GM19035 (cell line): ENCODE measurements at regions not wholly inside any gene's neighbourhood (a gene's known extent, or its start where the extent isn't known, plus 50 kb on each side); places are given as distances from the start of the nearest gene placed in this dataset.
"Not testable (repeated sequence)": the region's sequence is repeated elsewhere in the genome, so short reads cannot be mapped to it uniquely, and the experiment has no call there.

ENCODE experiments used
- ATAC-seq: cut with Tn5 transposase; IDR thresholded peaks from one replicate; pipeline ENCODE4 v1.9.1; 2021; ENCODE audit not compliant: unreplicated experiment

- not testable (repeated sequence) for ATAC-seq
These were observed 200.3 kb upstream of the FKBP1C start for GRCh38 chr6:63010962-63011361.

GRCh38 chr6:63014290-63014689 lies 197.0 kb upstream of the FKBP1C start:
- ATAC-seq = no peak

- no peak for ATAC-seq
These were observed 188.6 kb upstream of the FKBP1C start for GRCh38 chr6:63022631-63023030.

GRCh38 chr6:63023726-63024125 lies 187.5 kb upstream of the FKBP1C start:
- ATAC-seq = no peak

DNA sequence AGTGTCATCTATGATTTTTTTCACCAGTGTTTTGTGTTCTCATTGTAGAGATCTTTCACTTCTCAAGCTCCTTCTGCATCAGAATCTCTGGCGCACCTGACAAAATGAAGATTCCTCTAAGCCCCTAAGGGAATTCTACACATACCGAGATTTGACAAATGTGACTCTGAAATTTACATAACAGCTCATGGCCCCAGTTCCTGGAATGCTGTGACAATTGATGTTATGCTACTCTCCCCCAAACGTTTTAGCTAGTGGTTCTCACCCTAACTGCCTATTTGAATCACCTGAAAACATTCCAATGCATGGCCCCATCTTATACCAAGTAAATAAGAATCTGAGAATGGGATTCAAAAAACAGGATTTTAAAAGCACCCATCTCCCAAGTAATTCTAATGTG lies 162.1 kb upstream of the FKBP1C start:
- ATAC-seq = no peak

GRCh38 chr6:63053206-63053605 lies 158.1 kb upstream of the FKBP1C start:
- ATAC-seq = not testable (repeated sequence)

GRCh38 chr6:63058601-63059000 lies 152.7 kb upstream of the FKBP1C start:
- ATAC-seq = no peak

- ATAC-seq = no peak
These were observed 147.5 kb upstream of the FKBP1C start for GRCh38 chr6:63063631-63064271.

- peak; percentile 72 for ATAC-seq
These were observed 145.1 kb upstream of the FKBP1C start for GRCh38 chr6:63066055-63066704.

DNA sequence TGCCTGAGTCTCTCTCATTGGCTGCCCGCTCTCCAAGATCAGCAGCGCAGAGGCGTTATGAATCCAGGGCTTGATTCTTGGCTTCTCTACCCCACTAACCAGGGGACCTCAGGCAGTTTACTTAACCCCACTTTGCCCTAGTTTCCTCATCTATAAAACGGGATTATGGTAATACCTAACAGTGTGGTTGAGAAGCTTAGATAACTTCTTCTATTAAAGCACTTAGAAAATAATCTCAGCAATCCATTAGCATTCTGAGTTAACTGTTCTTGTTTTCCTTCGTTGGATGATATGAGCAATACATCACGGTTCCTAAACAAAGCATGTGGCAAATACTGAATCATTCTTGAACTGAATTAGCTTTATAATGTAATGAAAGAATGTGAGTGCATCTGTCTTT lies 116.3 kb upstream of the FKBP1C start:
- no peak for ATAC-seq

DNA sequence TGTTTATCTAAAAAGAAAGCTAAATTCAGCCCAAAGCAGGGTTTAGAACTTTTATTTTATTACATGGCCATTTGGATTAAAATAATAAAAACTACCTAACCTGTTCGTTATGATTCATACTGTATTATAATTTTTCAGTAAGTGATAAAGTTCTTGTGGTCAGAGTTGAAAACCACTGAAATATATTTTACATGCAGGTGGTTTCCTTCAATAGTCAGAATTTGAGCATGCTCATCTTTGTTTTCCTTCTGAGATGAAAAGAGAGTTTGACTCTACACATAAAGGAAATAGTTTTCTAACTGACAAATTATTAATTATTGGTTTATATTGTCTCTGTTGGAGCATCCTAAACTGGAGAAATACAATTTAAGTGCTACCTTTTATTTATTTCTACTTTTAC lies 114.0 kb upstream of the FKBP1C start:
- ATAC-seq = peak; percentile 71

DNA sequence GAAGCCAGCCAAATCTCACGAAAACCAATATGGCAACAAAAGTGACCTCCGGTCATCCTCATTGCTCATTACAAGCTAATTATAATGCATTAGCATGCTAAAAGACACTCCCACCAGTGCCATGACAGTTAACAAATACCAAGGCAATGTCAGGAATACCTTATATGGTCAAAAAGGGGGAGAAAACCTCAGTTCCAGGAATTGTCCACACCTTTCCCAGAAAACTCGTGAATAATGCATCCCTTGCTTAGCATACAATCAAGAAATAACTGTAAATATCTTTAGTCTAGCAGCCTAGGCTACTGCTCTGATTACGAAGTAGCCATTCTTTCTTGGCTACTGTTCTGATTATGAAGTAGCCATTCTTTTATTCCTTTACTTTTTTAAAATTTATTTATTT lies 112.5 kb upstream of the FKBP1C start:
- ATAC-seq = no peak

DNA sequence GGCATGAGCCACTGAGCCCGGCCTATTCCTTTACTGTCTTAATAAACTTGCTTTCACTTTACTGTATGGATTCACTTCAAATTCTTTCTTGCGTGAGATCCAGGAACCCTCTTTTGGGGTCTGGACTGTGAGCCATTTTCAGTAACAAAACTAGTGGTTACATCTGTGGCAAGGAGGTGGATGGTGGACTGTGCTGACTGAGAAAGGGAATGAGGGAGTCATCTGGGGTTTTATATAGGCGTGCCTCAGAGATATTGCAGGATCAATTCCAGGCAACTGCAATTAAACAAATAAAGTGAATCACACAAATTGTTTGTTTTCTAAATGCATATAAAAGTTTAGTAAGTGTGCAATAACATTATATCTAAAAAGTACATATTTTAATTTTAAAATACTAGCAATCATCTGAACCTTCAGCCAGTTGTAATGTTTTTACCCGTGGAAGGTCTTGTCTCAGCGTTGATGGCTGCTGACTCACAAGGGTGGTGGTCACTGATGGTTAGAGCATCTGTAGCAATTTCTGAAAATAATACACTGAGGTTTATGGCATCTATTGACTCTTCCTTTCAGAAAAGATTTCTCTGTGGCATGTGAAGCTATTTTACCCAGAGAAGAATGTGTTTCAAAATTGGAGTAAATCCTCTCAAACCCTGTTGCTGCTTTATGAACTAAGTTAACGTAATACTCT lies 111.4 kb upstream of the FKBP1C start:
- ATAC-seq = no peak

GRCh38 chr6:63114610-63115211 lies 96.6 kb upstream of the FKBP1C start:
- no peak for ATAC-seq

GRCh38 chr6:63121166-63121565 lies 90.1 kb upstream of the FKBP1C start:
- ATAC-seq = no peak

DNA sequence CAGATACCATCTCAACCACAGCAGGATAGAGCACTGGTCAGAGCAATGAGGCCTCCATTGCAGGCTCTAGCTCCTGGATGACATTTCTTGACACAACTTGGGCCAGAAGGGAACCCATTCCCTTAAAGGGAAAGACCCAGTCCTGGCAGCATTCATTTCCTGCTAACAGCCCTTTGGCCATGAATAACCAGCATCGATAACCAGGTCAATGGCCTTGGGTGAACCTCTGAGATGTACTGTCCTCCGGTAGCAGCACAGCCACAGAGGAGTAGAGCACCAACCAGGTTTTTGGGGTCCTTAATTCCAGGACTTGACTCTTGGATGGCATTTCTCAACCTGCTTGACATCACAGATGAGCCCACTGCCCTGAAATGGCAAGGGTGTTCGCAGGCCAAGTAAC lies 71.2 kb upstream of the FKBP1C start:
- no peak for ATAC-seq

- ATAC-seq = no peak
These were observed 70.5 kb upstream of the FKBP1C start for GRCh38 chr6:63140692-63141318.

- ATAC-seq = no peak
These were observed 61.5 kb upstream of the FKBP1C start for GRCh38 chr6:63149730-63150129.

GRCh38 chr6:63154535-63154934 lies 56.7 kb upstream of the FKBP1C start:
- ATAC-seq = no peak
